HG03196 (cell line): ENCODE measurements at regions not wholly inside any gene's neighbourhood (a gene's known extent, or its start where the extent isn't known, plus 50 kb on each side); places are given as distances from the start of the nearest gene placed in this dataset.
"Not testable (repeated sequence)": the region's sequence is repeated elsewhere in the genome, so short reads cannot be mapped to it uniquely, and the experiment has no call there.

Source experiments
- ATAC-seq: cut with Tn5 transposase; IDR thresholded peaks from one replicate; pipeline ENCODE4 v1.9.1; 2021; ENCODE audit not compliant: unreplicated experiment

GRCh38 chr3:177800147-177800546 lies 602.9 kb upstream of the TBL1XR1 start:
- not testable (repeated sequence) for ATAC-seq

- no peak for ATAC-seq
These were observed 603.3 kb upstream of the TBL1XR1 start for GRCh38 chr3:177800561-177800960.

GRCh38 chr3:177802151-177802900 lies 605.0 kb upstream of the TBL1XR1 start:
- no peak for ATAC-seq

- no peak for ATAC-seq
These were observed 606.2 kb upstream of the TBL1XR1 start for GRCh38 chr3:177803500-177803899.

GRCh38 chr3:177804032-177804431 lies 606.8 kb upstream of the TBL1XR1 start:
- no peak for ATAC-seq

GRCh38 chr3:177804646-177805045 lies 607.4 kb upstream of the TBL1XR1 start:
- no peak for ATAC-seq

- ATAC-seq: no peak
These were observed 610.0 kb upstream of the TBL1XR1 start for GRCh38 chr3:177807150-177807875.

GRCh38 chr3:177808928-177809478 lies 611.7 kb upstream of the TBL1XR1 start:
- not testable (repeated sequence) for ATAC-seq

- ATAC-seq: no peak
These were observed 612.9 kb upstream of the TBL1XR1 start for GRCh38 chr3:177810162-177810623.

GRCh38 chr3:177811112-177811511 lies 613.8 kb upstream of the TBL1XR1 start:
- ATAC-seq: no peak

GRCh38 chr3:177811835-177812234 lies 614.6 kb upstream of the TBL1XR1 start:
- ATAC-seq: no peak

GRCh38 chr3:177812492-177812891 lies 615.2 kb upstream of the TBL1XR1 start:
- ATAC-seq: no peak

- no peak for ATAC-seq
These were observed 616.0 kb upstream of the TBL1XR1 start for GRCh38 chr3:177813322-177813721.

GRCh38 chr3:177816667-177817208 lies 619.5 kb upstream of the TBL1XR1 start:
- no peak for ATAC-seq

GRCh38 chr3:177817751-177818150 lies 620.5 kb upstream of the TBL1XR1 start:
- no peak for ATAC-seq

- ATAC-seq: no peak
These were observed 621.5 kb upstream of the TBL1XR1 start for GRCh38 chr3:177818712-177819240.

- peak; percentile 79 for ATAC-seq
These were observed 623.5 kb upstream of the TBL1XR1 start for GRCh38 chr3:177820683-177821316.

- no peak for ATAC-seq
These were observed 625.4 kb upstream of the TBL1XR1 start for GRCh38 chr3:177822681-177823096.

- ATAC-seq: no peak
These were observed 626.5 kb upstream of the TBL1XR1 start for GRCh38 chr3:177823701-177824189.

GRCh38 chr3:177824190-177824786 lies 627.0 kb upstream of the TBL1XR1 start:
- ATAC-seq: no peak
